ENCODE measurements at regions not wholly inside any gene's neighbourhood (a gene's known extent, or its start where the extent isn't known, plus 50 kb on each side); places are given as distances from the start of the nearest gene placed in this dataset.
"Not testable (repeated sequence)": the region's sequence is repeated elsewhere in the genome, so short reads cannot be mapped to it uniquely, and the experiment has no call there.

GRCh38 chr4:134935320-134935719, 733.7 kb upstream of the PABPC4L start:
- in situ Hi-C loops (cut with MboI; ENCODE audit: low pct_unique_long_range_greater_than_20kb, low sequenced_read_pairs, unreplicated experiment) = no loop called here
- DNase-seq (ENCODE audit: low spot score) = no peak
- TF ChIP-seq CTCF (IDR thresholded peaks at IDR 0.05; ENCODE audit: extremely low read depth, insufficient read depth, missing control alignments) = peak; percentile 52

- TF ChIP-seq CTCF (IDR thresholded peaks at IDR 0.05; ENCODE audit: extremely low read depth, insufficient read depth, missing control alignments) = no peak
These were observed 732.6 kb upstream of the PABPC4L start for GRCh38 chr4:134934036-134934808.

GRCh38 chr4:134915355-134915754, 713.8 kb upstream of the PABPC4L start:
- in situ Hi-C loops (cut with MboI; ENCODE audit: low pct_unique_long_range_greater_than_20kb, low sequenced_read_pairs, unreplicated experiment) = no loop called here
- DNase-seq (ENCODE audit: low spot score) = no peak
- TF ChIP-seq CTCF (IDR thresholded peaks at IDR 0.05; ENCODE audit: extremely low read depth, insufficient read depth, missing control alignments) = no peak

More at GRCh38 chr4:134934036-134934808, 732.6 kb upstream of the PABPC4L start:
- in situ Hi-C loops (cut with MboI; ENCODE audit: low pct_unique_long_range_greater_than_20kb, low sequenced_read_pairs, unreplicated experiment) = no loop called here
- no peak for DNase-seq (ENCODE audit: low spot score)

- DNase-seq (ENCODE audit: low spot score); in situ Hi-C loops (cut with MboI; ENCODE audit: low pct_unique_long_range_greater_than_20kb, low sequenced_read_pairs, unreplicated experiment): not testable (repeated sequence)
These were observed 712.7 kb upstream of the PABPC4L start for GRCh38 chr4:134914250-134914649.

- in situ Hi-C loops (cut with MboI; ENCODE audit: low pct_unique_long_range_greater_than_20kb, low sequenced_read_pairs, unreplicated experiment) = no loop called here
- TF ChIP-seq CTCF (IDR thresholded peaks at IDR 0.05; ENCODE audit: extremely low read depth, insufficient read depth, missing control alignments) = no peak
- DNase-seq (ENCODE audit: low spot score) = no peak
These were observed 710.4 kb upstream of the PABPC4L start for GRCh38 chr4:134911941-134912340.

GRCh38 chr4:134906404-134907023, 704.9 kb upstream of the PABPC4L start:
- peak; percentile 44 for TF ChIP-seq CTCF (IDR thresholded peaks at IDR 0.05; ENCODE audit: extremely low read depth, insufficient read depth, missing control alignments)

GRCh38 chr4:134905061-134905460, 703.5 kb upstream of the PABPC4L start:
- in situ Hi-C loops (cut with MboI; ENCODE audit: low pct_unique_long_range_greater_than_20kb, low sequenced_read_pairs, unreplicated experiment) = no loop called here
- DNase-seq (ENCODE audit: low spot score) = no peak
- TF ChIP-seq CTCF (IDR thresholded peaks at IDR 0.05; ENCODE audit: extremely low read depth, insufficient read depth, missing control alignments) = no peak

More at GRCh38 chr4:134906404-134907023, 704.9 kb upstream of the PABPC4L start:
- in situ Hi-C loops (cut with MboI; ENCODE audit: low pct_unique_long_range_greater_than_20kb, low sequenced_read_pairs, unreplicated experiment) = no loop called here
- DNase-seq (ENCODE audit: low spot score) = no peak
